ENCODE measurements at regions not wholly inside any gene's neighbourhood (a gene's known extent, or its start where the extent isn't known, plus 50 kb on each side); places are given as distances from the start of the nearest gene placed in this dataset.

DNA sequence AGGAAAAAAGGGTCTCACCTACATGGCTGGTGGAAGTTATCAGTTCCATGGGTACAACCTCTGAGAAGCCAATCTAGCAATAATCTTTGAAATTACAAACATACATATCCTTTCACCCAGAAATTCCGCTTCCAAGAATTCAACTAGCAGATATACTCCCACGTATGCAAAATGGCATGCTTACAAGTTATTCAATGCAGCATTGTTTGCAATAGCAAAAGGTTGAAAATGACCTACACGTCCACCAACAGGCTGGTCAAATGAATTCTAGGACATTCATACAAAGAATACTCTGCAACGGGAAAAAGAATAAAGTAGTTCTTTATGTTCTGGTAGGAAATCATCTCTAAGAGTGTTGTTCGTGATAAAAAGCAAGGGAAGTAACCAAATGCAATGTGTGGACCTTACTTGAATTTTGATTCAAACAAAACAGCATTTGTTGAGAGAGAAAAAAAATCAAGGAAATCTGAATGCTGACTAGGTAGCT, 63.7 kb upstream of the NLK start:
- TF ChIP-seq EP300 (IDR thresholded peaks at IDR 0.05; ENCODE audit: borderline replicate concordance in 1 of 2, low read depth in 1 of 2, low read length in 1 of 2) (no peak), FOSL2 (IDR thresholded peaks at IDR 0.05; ENCODE audit: borderline replicate concordance, low read depth) (no peak), CHD2 (IDR thresholded peaks at IDR 0.05; ENCODE audit: low read length, partially characterized antibody) (no peak), GATA2 (CRISPR knock-in tag; IDR thresholded peaks at IDR 0.05) (no peak), TAF1 (IDR thresholded peaks at IDR 0.05; ENCODE audit: borderline replicate concordance, low read depth, low read length) (no peak), JUND (IDR thresholded peaks at IDR 0.05) (no peak)
- TF ChIP-seq, protein P1, sequence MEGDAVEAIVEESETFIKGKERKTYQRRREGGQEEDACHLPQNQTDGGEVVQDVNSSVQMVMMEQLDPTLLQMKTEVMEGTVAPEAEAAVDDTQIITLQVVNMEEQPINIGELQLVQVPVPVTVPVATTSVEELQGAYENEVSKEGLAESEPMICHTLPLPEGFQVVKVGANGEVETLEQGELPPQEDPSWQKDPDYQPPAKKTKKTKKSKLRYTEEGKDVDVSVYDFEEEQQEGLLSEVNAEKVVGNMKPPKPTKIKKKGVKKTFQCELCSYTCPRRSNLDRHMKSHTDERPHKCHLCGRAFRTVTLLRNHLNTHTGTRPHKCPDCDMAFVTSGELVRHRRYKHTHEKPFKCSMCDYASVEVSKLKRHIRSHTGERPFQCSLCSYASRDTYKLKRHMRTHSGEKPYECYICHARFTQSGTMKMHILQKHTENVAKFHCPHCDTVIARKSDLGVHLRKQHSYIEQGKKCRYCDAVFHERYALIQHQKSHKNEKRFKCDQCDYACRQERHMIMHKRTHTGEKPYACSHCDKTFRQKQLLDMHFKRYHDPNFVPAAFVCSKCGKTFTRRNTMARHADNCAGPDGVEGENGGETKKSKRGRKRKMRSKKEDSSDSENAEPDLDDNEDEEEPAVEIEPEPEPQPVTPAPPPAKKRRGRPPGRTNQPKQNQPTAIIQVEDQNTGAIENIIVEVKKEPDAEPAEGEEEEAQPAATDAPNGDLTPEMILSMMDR (IDR thresholded peaks at IDR 0.05) = no peak
- TF ChIP-seq, protein P2, sequence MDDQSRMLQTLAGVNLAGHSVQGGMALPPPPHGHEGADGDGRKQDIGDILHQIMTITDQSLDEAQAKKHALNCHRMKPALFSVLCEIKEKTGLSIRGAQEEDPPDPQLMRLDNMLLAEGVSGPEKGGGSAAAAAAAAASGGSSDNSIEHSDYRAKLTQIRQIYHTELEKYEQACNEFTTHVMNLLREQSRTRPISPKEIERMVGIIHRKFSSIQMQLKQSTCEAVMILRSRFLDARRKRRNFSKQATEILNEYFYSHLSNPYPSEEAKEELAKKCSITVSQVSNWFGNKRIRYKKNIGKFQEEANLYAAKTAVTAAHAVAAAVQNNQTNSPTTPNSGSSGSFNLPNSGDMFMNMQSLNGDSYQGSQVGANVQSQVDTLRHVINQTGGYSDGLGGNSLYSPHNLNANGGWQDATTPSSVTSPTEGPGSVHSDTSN (IDR thresholded peaks at IDR 0.05) = no peak

Measured in SK-N-SH (cell line).